ENCODE measurements at regions not wholly inside any gene's neighbourhood (a gene's known extent, or its start where the extent isn't known, plus 50 kb on each side); places are given as distances from the start of the nearest gene placed in this dataset.
"Not testable (repeated sequence)": the region's sequence is repeated elsewhere in the genome, so short reads cannot be mapped to it uniquely, and the experiment has no call there.

- no peak overlapping the region for H3K4me3 ChIP-seq (ENCODE audit: low read length in 2 of 2)
- peaks cover 5 to 10% of the 10 kb centered on the region in 2 donors for H3K4me1 ChIP-seq (ENCODE audit: control insufficient read depth in 2 of 2, insufficient read depth in 2 of 2, low read length in 2 of 2)
- no peak overlapping the region for H3K27ac ChIP-seq (ENCODE audit: low read depth in 2 of 2, low read length in 2 of 2)
- H3K36me3 ChIP-seq (ENCODE audit: control insufficient read depth in 2 of 2, insufficient read depth in 2 of 2, low read length in 2 of 2) = no peaks in the 10 kb centered on the region
- H3K9me3 ChIP-seq (ENCODE audit: control insufficient read depth in 2 of 2, low read length in 2 of 2) = no peaks in the 10 kb centered on the region
- H3K9ac ChIP-seq (ENCODE audit: low read depth in 1 of 2, low read length in 2 of 2) = no peak overlapping the region
- H3K27me3 ChIP-seq (ENCODE audit: control insufficient read depth in 2 of 2, insufficient read depth in 2 of 2, low read length in 2 of 2) = no peaks in the 10 kb centered on the region
Measured at GRCh38 chr15:57789225-57789624, 82.7 kb downstream of the POLR2M start.

GRCh38 chr15:57792724-57793449, 86.4 kb downstream of the POLR2M start:
- Histone ChIP-seq H3K9me3 (ENCODE audit: control insufficient read depth in 2 of 2, low read length in 2 of 2) (no peaks in the 10 kb centered on the region), H3K4me3 (ENCODE audit: low read length in 2 of 2) (no peak overlapping the region), H3K36me3 (ENCODE audit: control insufficient read depth in 2 of 2, insufficient read depth in 2 of 2, low read length in 2 of 2) (no peaks in the 10 kb centered on the region), H3K27ac (ENCODE audit: low read depth in 2 of 2, low read length in 2 of 2) (peak overlapping the region; percentile 2 to 24), H3K4me1 (ENCODE audit: control insufficient read depth in 2 of 2, insufficient read depth in 2 of 2, low read length in 2 of 2) (peaks cover 5 to 10% of the 10 kb centered on the region in 2 donors), H3K9ac (ENCODE audit: low read depth in 1 of 2, low read length in 2 of 2) (no peak overlapping the region), H3K27me3 (ENCODE audit: control insufficient read depth in 2 of 2, insufficient read depth in 2 of 2, low read length in 2 of 2) (no peaks in the 10 kb centered on the region)

GRCh38 chr15:57795261-57795660, 88.7 kb downstream of the POLR2M start:
- H3K27ac ChIP-seq (ENCODE audit: low read depth in 2 of 2, low read length in 2 of 2) = no peak overlapping the region
- H3K9ac ChIP-seq (ENCODE audit: low read depth in 1 of 2, low read length in 2 of 2) = no peak overlapping the region
- H3K27me3 ChIP-seq (ENCODE audit: control insufficient read depth in 2 of 2, insufficient read depth in 2 of 2, low read length in 2 of 2) = no peaks in the 10 kb centered on the region
- H3K36me3 ChIP-seq (ENCODE audit: control insufficient read depth in 2 of 2, insufficient read depth in 2 of 2, low read length in 2 of 2) = no peaks in the 10 kb centered on the region
- no peaks in the 10 kb centered on the region for H3K9me3 ChIP-seq (ENCODE audit: control insufficient read depth in 2 of 2, low read length in 2 of 2)
- H3K4me1 ChIP-seq (ENCODE audit: control insufficient read depth in 2 of 2, insufficient read depth in 2 of 2, low read length in 2 of 2) = peaks cover 5 to 10% of the 10 kb centered on the region in 2 donors
- no peak overlapping the region for H3K4me3 ChIP-seq (ENCODE audit: low read length in 2 of 2)

GRCh38 chr15:57796146-57796545, 89.6 kb downstream of the POLR2M start:
- no peak overlapping the region for H3K4me3 ChIP-seq (ENCODE audit: low read length in 2 of 2)
- H3K27ac ChIP-seq (ENCODE audit: low read depth in 2 of 2, low read length in 2 of 2) = no peak overlapping the region
- H3K27me3 ChIP-seq (ENCODE audit: control insufficient read depth in 2 of 2, insufficient read depth in 2 of 2, low read length in 2 of 2) = no peaks in the 10 kb centered on the region
- H3K4me1 ChIP-seq (ENCODE audit: control insufficient read depth in 2 of 2, insufficient read depth in 2 of 2, low read length in 2 of 2) = peaks cover 5 to 10% of the 10 kb centered on the region in 2 donors
- no peak overlapping the region for H3K9ac ChIP-seq (ENCODE audit: low read depth in 1 of 2, low read length in 2 of 2)
- no peaks in the 10 kb centered on the region for H3K36me3 ChIP-seq (ENCODE audit: control insufficient read depth in 2 of 2, insufficient read depth in 2 of 2, low read length in 2 of 2)
- no peaks in the 10 kb centered on the region for H3K9me3 ChIP-seq (ENCODE audit: control insufficient read depth in 2 of 2, low read length in 2 of 2)

- Histone ChIP-seq H3K27me3 (ENCODE audit: control insufficient read depth in 2 of 2, insufficient read depth in 2 of 2, low read length in 2 of 2) (no peaks in the 10 kb centered on the region), H3K9ac (ENCODE audit: low read depth in 1 of 2, low read length in 2 of 2) (no peak overlapping the region), H3K36me3 (ENCODE audit: control insufficient read depth in 2 of 2, insufficient read depth in 2 of 2, low read length in 2 of 2) (no peaks in the 10 kb centered on the region), H3K27ac (ENCODE audit: low read depth in 2 of 2, low read length in 2 of 2) (no peak overlapping the region), H3K4me1 (ENCODE audit: control insufficient read depth in 2 of 2, insufficient read depth in 2 of 2, low read length in 2 of 2) (peaks cover 5 to 10% of the 10 kb centered on the region in 2 donors), H3K9me3 (ENCODE audit: control insufficient read depth in 2 of 2, low read length in 2 of 2) (no peaks in the 10 kb centered on the region), H3K4me3 (ENCODE audit: low read length in 2 of 2) (no peak overlapping the region)
Measured at GRCh38 chr15:57797110-57797509, 90.6 kb downstream of the POLR2M start.

GRCh38 chr15:57797568-57798267, 91.2 kb downstream of the POLR2M start:
- Histone ChIP-seq H3K9me3 (ENCODE audit: control insufficient read depth in 2 of 2, low read length in 2 of 2) (no peaks in the 10 kb centered on the region), H3K27ac (ENCODE audit: low read depth in 2 of 2, low read length in 2 of 2) (no peak overlapping the region), H3K4me3 (ENCODE audit: low read length in 2 of 2) (no peak overlapping the region), H3K4me1 (ENCODE audit: control insufficient read depth in 2 of 2, insufficient read depth in 2 of 2, low read length in 2 of 2) (peaks cover 5 to 6% of the 10 kb centered on the region in 2 donors), H3K27me3 (ENCODE audit: control insufficient read depth in 2 of 2, insufficient read depth in 2 of 2, low read length in 2 of 2) (no peaks in the 10 kb centered on the region), H3K36me3 (ENCODE audit: control insufficient read depth in 2 of 2, insufficient read depth in 2 of 2, low read length in 2 of 2) (no peaks in the 10 kb centered on the region), H3K9ac (ENCODE audit: low read depth in 1 of 2, low read length in 2 of 2) (no peak overlapping the region)

GRCh38 chr15:57806003-57806402, 99.5 kb downstream of the POLR2M start:
- no peak overlapping the region for H3K9ac ChIP-seq (ENCODE audit: low read depth in 1 of 2, low read length in 2 of 2)

GRCh38 chr15:57809285-57809684, 102.8 kb downstream of the POLR2M start:
- not testable (repeated sequence) for H3K27ac ChIP-seq (ENCODE audit: low read depth in 2 of 2, low read length in 2 of 2); H3K9me3 ChIP-seq (ENCODE audit: control insufficient read depth in 2 of 2, low read length in 2 of 2); H3K4me3 ChIP-seq (ENCODE audit: low read length in 2 of 2); H3K27me3 ChIP-seq (ENCODE audit: control insufficient read depth in 2 of 2, insufficient read depth in 2 of 2, low read length in 2 of 2); H3K36me3 ChIP-seq (ENCODE audit: control insufficient read depth in 2 of 2, insufficient read depth in 2 of 2, low read length in 2 of 2); H3K4me1 ChIP-seq (ENCODE audit: control insufficient read depth in 2 of 2, insufficient read depth in 2 of 2, low read length in 2 of 2); H3K9ac ChIP-seq (ENCODE audit: low read depth in 1 of 2, low read length in 2 of 2)

More at GRCh38 chr15:57806003-57806402, 99.5 kb downstream of the POLR2M start:
- no peaks in the 10 kb centered on the region for H3K36me3 ChIP-seq (ENCODE audit: control insufficient read depth in 2 of 2, insufficient read depth in 2 of 2, low read length in 2 of 2)
- H3K9me3 ChIP-seq (ENCODE audit: control insufficient read depth in 2 of 2, low read length in 2 of 2) = no peaks in the 10 kb centered on the region
- H3K27me3 ChIP-seq (ENCODE audit: control insufficient read depth in 2 of 2, insufficient read depth in 2 of 2, low read length in 2 of 2) = no peaks in the 10 kb centered on the region
- no peak overlapping the region for H3K4me3 ChIP-seq (ENCODE audit: low read length in 2 of 2)
- H3K4me1 ChIP-seq (ENCODE audit: control insufficient read depth in 2 of 2, insufficient read depth in 2 of 2, low read length in 2 of 2) = no peaks in the 10 kb centered on the region
- H3K27ac ChIP-seq (ENCODE audit: low read depth in 2 of 2, low read length in 2 of 2) = no peak overlapping the region

- Histone ChIP-seq H3K27ac (ENCODE audit: low read depth in 2 of 2, low read length in 2 of 2) (no peak overlapping the region), H3K4me1 (ENCODE audit: control insufficient read depth in 2 of 2, insufficient read depth in 2 of 2, low read length in 2 of 2) (no peaks in the 10 kb centered on the region), H3K4me3 (ENCODE audit: low read length in 2 of 2) (no peak overlapping the region), H3K9ac (ENCODE audit: low read depth in 1 of 2, low read length in 2 of 2) (no peak overlapping the region), H3K27me3 (ENCODE audit: control insufficient read depth in 2 of 2, insufficient read depth in 2 of 2, low read length in 2 of 2) (no peaks in the 10 kb centered on the region), H3K36me3 (ENCODE audit: control insufficient read depth in 2 of 2, insufficient read depth in 2 of 2, low read length in 2 of 2) (no peaks in the 10 kb centered on the region), H3K9me3 (ENCODE audit: control insufficient read depth in 2 of 2, low read length in 2 of 2) (no peaks in the 10 kb centered on the region)
Measured at GRCh38 chr15:57816599-57816998, 110.1 kb downstream of the POLR2M start.

- Histone ChIP-seq H3K9me3 (ENCODE audit: control insufficient read depth in 2 of 2, low read length in 2 of 2) (no peaks in the 10 kb centered on the region), H3K4me1 (ENCODE audit: control insufficient read depth in 2 of 2, insufficient read depth in 2 of 2, low read length in 2 of 2) (no peaks in the 10 kb centered on the region), H3K4me3 (ENCODE audit: low read length in 2 of 2) (no peak overlapping the region), H3K27ac (ENCODE audit: low read depth in 2 of 2, low read length in 2 of 2) (no peak overlapping the region), H3K9ac (ENCODE audit: low read depth in 1 of 2, low read length in 2 of 2) (no peak overlapping the region), H3K27me3 (ENCODE audit: control insufficient read depth in 2 of 2, insufficient read depth in 2 of 2, low read length in 2 of 2) (no peaks in the 10 kb centered on the region), H3K36me3 (ENCODE audit: control insufficient read depth in 2 of 2, insufficient read depth in 2 of 2, low read length in 2 of 2) (no peaks in the 10 kb centered on the region)
Measured at GRCh38 chr15:57819646-57820045, 113.1 kb downstream of the POLR2M start.
